ENCODE measurements at regions not wholly inside any gene's neighbourhood (a gene's known extent, or its start where the extent isn't known, plus 50 kb on each side); places are given as distances from the start of the nearest gene placed in this dataset.

DNA sequence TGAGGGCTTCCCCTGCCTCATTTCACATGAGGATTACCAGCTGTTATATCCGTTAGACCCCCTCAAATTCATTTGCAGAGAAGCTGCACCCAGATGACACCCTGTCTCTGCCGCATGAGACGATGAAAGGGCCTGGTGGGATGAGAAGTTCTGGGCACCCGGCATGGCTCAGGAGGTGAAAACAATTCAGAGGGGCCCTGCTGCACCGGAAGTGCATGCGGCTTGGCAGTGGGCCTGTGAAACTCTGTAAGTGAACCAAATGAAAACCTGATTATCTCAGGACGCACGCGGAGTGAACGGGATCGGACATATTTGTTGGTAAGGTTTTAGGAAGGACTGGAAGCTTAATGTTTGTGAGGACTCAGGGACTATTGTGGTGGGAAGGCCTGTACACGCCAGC is 511.2 kb downstream of the TCERG1L start:
- TF ChIP-seq POLR2AphosphoS5 (IDR thresholded peaks at IDR 0.05; ENCODE audit: low read depth), result no peak
- TF ChIP-seq, protein P1, sequence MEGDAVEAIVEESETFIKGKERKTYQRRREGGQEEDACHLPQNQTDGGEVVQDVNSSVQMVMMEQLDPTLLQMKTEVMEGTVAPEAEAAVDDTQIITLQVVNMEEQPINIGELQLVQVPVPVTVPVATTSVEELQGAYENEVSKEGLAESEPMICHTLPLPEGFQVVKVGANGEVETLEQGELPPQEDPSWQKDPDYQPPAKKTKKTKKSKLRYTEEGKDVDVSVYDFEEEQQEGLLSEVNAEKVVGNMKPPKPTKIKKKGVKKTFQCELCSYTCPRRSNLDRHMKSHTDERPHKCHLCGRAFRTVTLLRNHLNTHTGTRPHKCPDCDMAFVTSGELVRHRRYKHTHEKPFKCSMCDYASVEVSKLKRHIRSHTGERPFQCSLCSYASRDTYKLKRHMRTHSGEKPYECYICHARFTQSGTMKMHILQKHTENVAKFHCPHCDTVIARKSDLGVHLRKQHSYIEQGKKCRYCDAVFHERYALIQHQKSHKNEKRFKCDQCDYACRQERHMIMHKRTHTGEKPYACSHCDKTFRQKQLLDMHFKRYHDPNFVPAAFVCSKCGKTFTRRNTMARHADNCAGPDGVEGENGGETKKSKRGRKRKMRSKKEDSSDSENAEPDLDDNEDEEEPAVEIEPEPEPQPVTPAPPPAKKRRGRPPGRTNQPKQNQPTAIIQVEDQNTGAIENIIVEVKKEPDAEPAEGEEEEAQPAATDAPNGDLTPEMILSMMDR (IDR thresholded peaks at IDR 0.05; ENCODE audit: insufficient read depth, low read length), result no peak
- TF ChIP-seq, protein P2, sequence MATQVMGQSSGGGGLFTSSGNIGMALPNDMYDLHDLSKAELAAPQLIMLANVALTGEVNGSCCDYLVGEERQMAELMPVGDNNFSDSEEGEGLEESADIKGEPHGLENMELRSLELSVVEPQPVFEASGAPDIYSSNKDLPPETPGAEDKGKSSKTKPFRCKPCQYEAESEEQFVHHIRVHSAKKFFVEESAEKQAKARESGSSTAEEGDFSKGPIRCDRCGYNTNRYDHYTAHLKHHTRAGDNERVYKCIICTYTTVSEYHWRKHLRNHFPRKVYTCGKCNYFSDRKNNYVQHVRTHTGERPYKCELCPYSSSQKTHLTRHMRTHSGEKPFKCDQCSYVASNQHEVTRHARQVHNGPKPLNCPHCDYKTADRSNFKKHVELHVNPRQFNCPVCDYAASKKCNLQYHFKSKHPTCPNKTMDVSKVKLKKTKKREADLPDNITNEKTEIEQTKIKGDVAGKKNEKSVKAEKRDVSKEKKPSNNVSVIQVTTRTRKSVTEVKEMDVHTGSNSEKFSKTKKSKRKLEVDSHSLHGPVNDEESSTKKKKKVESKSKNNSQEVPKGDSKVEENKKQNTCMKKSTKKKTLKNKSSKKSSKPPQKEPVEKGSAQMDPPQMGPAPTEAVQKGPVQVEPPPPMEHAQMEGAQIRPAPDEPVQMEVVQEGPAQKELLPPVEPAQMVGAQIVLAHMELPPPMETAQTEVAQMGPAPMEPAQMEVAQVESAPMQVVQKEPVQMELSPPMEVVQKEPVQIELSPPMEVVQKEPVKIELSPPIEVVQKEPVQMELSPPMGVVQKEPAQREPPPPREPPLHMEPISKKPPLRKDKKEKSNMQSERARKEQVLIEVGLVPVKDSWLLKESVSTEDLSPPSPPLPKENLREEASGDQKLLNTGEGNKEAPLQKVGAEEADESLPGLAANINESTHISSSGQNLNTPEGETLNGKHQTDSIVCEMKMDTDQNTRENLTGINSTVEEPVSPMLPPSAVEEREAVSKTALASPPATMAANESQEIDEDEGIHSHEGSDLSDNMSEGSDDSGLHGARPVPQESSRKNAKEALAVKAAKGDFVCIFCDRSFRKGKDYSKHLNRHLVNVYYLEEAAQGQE (IDR thresholded peaks at IDR 0.05; ENCODE audit: insufficient replicate concordance, low read depth), result no peak
- no peak for TF ChIP-seq GABPA (IDR thresholded peaks at IDR 0.05; ENCODE audit: low read depth)
- TF ChIP-seq SPI1 (IDR thresholded peaks at IDR 0.05; ENCODE audit: borderline replicate concordance, low read depth), result no peak
